HG02798 (cell line): ENCODE measurements at regions not wholly inside any gene's neighbourhood (a gene's known extent, or its start where the extent isn't known, plus 50 kb on each side); places are given as distances from the start of the nearest gene placed in this dataset.
"Not testable (repeated sequence)": the region's sequence is repeated elsewhere in the genome, so short reads cannot be mapped to it uniquely, and the experiment has no call there.

Source experiments
- ATAC-seq: cut with Tn5 transposase; IDR thresholded peaks from one replicate; pipeline ENCODE4 v1.9.1; 2021; ENCODE audit warnings: mild to moderate bottlenecking; ENCODE audit not compliant: unreplicated experiment, poor library complexity

GRCh38 chr9:83191154-83191553, 128.2 kb upstream of the RASEF start:
- no peak for ATAC-seq

- ATAC-seq: not testable (repeated sequence)
Observed at GRCh38 chr9:83189026-83189425, 126.1 kb upstream of the RASEF start.

- ATAC-seq: no peak
Observed at GRCh38 chr9:83188277-83188676, 125.3 kb upstream of the RASEF start.

GRCh38 chr9:83186155-83186737, 123.3 kb upstream of the RASEF start:
- no peak for ATAC-seq

GRCh38 chr9:83185488-83186154, 122.7 kb upstream of the RASEF start:
- no peak for ATAC-seq

GRCh38 chr9:83183621-83184020, 120.7 kb upstream of the RASEF start:
- ATAC-seq: no peak

GRCh38 chr9:83182071-83182470, 119.1 kb upstream of the RASEF start:
- ATAC-seq: no peak

- no peak for ATAC-seq
Observed at GRCh38 chr9:83178717-83179116, 115.8 kb upstream of the RASEF start.

GRCh38 chr9:83177747-83178146, 114.8 kb upstream of the RASEF start:
- ATAC-seq: no peak

GRCh38 chr9:83167126-83167525, 104.2 kb upstream of the RASEF start:
- ATAC-seq: no peak

- ATAC-seq: no peak
Observed at GRCh38 chr9:83166372-83166771, 103.4 kb upstream of the RASEF start.

GRCh38 chr9:83155733-83156132, 92.8 kb upstream of the RASEF start:
- ATAC-seq: no peak

GRCh38 chr9:83154821-83155220, 91.9 kb upstream of the RASEF start:
- ATAC-seq: peak; percentile 51

- peak; percentile 97 for ATAC-seq
Observed at GRCh38 chr9:83154087-83154736, 91.3 kb upstream of the RASEF start.

- no peak for ATAC-seq
Observed at GRCh38 chr9:83153030-83153429, 90.1 kb upstream of the RASEF start.

- no peak for ATAC-seq
Observed at GRCh38 chr9:83151627-83152137, 88.7 kb upstream of the RASEF start.

- ATAC-seq: no peak
Observed at GRCh38 chr9:83147315-83148149, 84.6 kb upstream of the RASEF start.

GRCh38 chr9:83146325-83146724, 83.4 kb upstream of the RASEF start:
- ATAC-seq: no peak

- no peak for ATAC-seq
Observed at GRCh38 chr9:83144492-83144891, 81.5 kb upstream of the RASEF start.

- ATAC-seq: no peak
Observed at GRCh38 chr9:83142389-83142788, 79.4 kb upstream of the RASEF start.

GRCh38 chr9:83141887-83142286, 78.9 kb upstream of the RASEF start:
- ATAC-seq: no peak
